Activated CD4-positive, CD25-positive, alpha-beta regulatory T cell treated with anti-CD3 and anti-CD28 coated beads, Interleukin-2, amount 50 U/mL, for 72 hours (primary cell): ENCODE measurements at regions not wholly inside any gene's neighbourhood (a gene's known extent, or its start where the extent isn't known, plus 50 kb on each side); places are given as distances from the start of the nearest gene placed in this dataset.

Experiments used
- DNase-seq: peaks from one replicate; pipeline ENCODE4 v3.0.0; 2021

GRCh38 chr21:24995216-24995615 lies 612.1 kb downstream of the MRPL39 start:
- no peak for DNase-seq

GRCh38 chr21:24994717-24995116 lies 612.6 kb downstream of the MRPL39 start:
- DNase-seq, result no peak

GRCh38 chr21:24989516-24989915 lies 617.8 kb downstream of the MRPL39 start:
- no peak for DNase-seq

- no peak for DNase-seq
Observed at GRCh38 chr21:24988941-24989340, 618.3 kb downstream of the MRPL39 start.

GRCh38 chr21:24976238-24976637 lies 631.0 kb downstream of the MRPL39 start:
- no peak for DNase-seq

- DNase-seq, result no peak
Observed at GRCh38 chr21:24969068-24969467, 638.2 kb downstream of the MRPL39 start.

GRCh38 chr21:24955275-24955961 lies 651.9 kb downstream of the MRPL39 start:
- no peak for DNase-seq

- DNase-seq, result no peak
Observed at GRCh38 chr21:24948186-24948585, 659.1 kb downstream of the MRPL39 start.

GRCh38 chr21:24945910-24946309 lies 661.4 kb downstream of the MRPL39 start:
- no peak for DNase-seq

- DNase-seq, result no peak
Observed at GRCh38 chr21:24941316-24942185, 665.7 kb downstream of the MRPL39 start.

GRCh38 chr21:24939291-24939690 lies 668.0 kb downstream of the MRPL39 start:
- DNase-seq, result no peak

GRCh38 chr21:24938573-24938972 lies 668.7 kb downstream of the MRPL39 start:
- no peak for DNase-seq

GRCh38 chr21:24935991-24936390 lies 671.3 kb downstream of the MRPL39 start:
- DNase-seq, result no peak

- no peak for DNase-seq
Observed at GRCh38 chr21:24910591-24910990, 696.7 kb downstream of the MRPL39 start.

- DNase-seq, result no peak
Observed at GRCh38 chr21:24903994-24904635, 703.2 kb downstream of the MRPL39 start.

GRCh38 chr21:24899138-24899537 lies 708.1 kb downstream of the MRPL39 start:
- no peak for DNase-seq

- DNase-seq, result no peak
Observed at GRCh38 chr21:24897883-24898282, 709.4 kb downstream of the MRPL39 start.

- DNase-seq, result no peak
Observed at GRCh38 chr21:24896735-24897124, 710.6 kb downstream of the MRPL39 start.

GRCh38 chr21:24895885-24896734 lies 711.2 kb downstream of the MRPL39 start:
- no peak for DNase-seq

- no peak for DNase-seq
Observed at GRCh38 chr21:24894324-24894723, 713.0 kb downstream of the MRPL39 start.

- DNase-seq, result no peak
Observed at GRCh38 chr21:24890021-24890420, 717.3 kb downstream of the MRPL39 start.

GRCh38 chr21:24881506-24881905 lies 725.8 kb downstream of the MRPL39 start:
- no peak for DNase-seq

GRCh38 chr21:24870633-24871032 lies 736.6 kb downstream of the MRPL39 start:
- no peak for DNase-seq
